ENCODE measurements at regions not wholly inside any gene's neighbourhood (a gene's known extent, or its start where the extent isn't known, plus 50 kb on each side); places are given as distances from the start of the nearest gene placed in this dataset.

- DNase-seq = no peak
These were observed 735.4 kb upstream of the GRM7 start for GRCh38 chr3:6125520-6125919.

GRCh38 chr3:6132684-6133432 is 728.1 kb upstream of the GRM7 start:
- DNase-seq = no peak

- no peak for DNase-seq
These were observed 718.2 kb upstream of the GRM7 start for GRCh38 chr3:6142707-6143106.

GRCh38 chr3:6147883-6148282 is 713.0 kb upstream of the GRM7 start:
- no peak for DNase-seq

- DNase-seq = no peak
These were observed 705.1 kb upstream of the GRM7 start for GRCh38 chr3:6155650-6156338.

GRCh38 chr3:6165951-6166350 is 695.0 kb upstream of the GRM7 start:
- no peak for DNase-seq

GRCh38 chr3:6168256-6168655 is 692.7 kb upstream of the GRM7 start:
- no peak for DNase-seq

- no peak for DNase-seq
These were observed 687.9 kb upstream of the GRM7 start for GRCh38 chr3:6172871-6173642.

GRCh38 chr3:6177417-6177816 is 683.5 kb upstream of the GRM7 start:
- no peak for DNase-seq

- DNase-seq = no peak
These were observed 681.2 kb upstream of the GRM7 start for GRCh38 chr3:6179761-6180160.

- no peak for DNase-seq
These were observed 680.7 kb upstream of the GRM7 start for GRCh38 chr3:6180171-6180570.

GRCh38 chr3:6182476-6182875 is 678.4 kb upstream of the GRM7 start:
- DNase-seq = no peak

GRCh38 chr3:6182909-6183308 is 678.0 kb upstream of the GRM7 start:
- no peak for DNase-seq

- DNase-seq = no peak
These were observed 671.5 kb upstream of the GRM7 start for GRCh38 chr3:6189384-6189783.

- no peak for DNase-seq
These were observed 656.0 kb upstream of the GRM7 start for GRCh38 chr3:6204891-6205290.

GRCh38 chr3:6216135-6217026 is 644.5 kb upstream of the GRM7 start:
- DNase-seq = no peak

GRCh38 chr3:6220447-6220846 is 640.5 kb upstream of the GRM7 start:
- no peak for DNase-seq

- DNase-seq = no peak
These were observed 638.8 kb upstream of the GRM7 start for GRCh38 chr3:6222069-6222468.

- DNase-seq = no peak
These were observed 637.3 kb upstream of the GRM7 start for GRCh38 chr3:6223572-6223971.

GRCh38 chr3:6228958-6229683 is 631.8 kb upstream of the GRM7 start:
- DNase-seq = no peak

- no peak for DNase-seq
These were observed 631.0 kb upstream of the GRM7 start for GRCh38 chr3:6229778-6230410.

- no peak for DNase-seq
These were observed 618.8 kb upstream of the GRM7 start for GRCh38 chr3:6242104-6242503.
